Psoas muscle (tissue), 7 donors: ENCODE measurements at regions not wholly inside any gene's neighbourhood (a gene's known extent, or its start where the extent isn't known, plus 50 kb on each side); places are given as distances from the start of the nearest gene placed in this dataset.

Experiments used
- ATAC-seq, 4 donors: fragments of 200-7000 bp; cut with Tn5 transposase; one replicate each; pipeline ENCODE4 v1.9.1; 2020; ENCODE audit warnings: moderate library complexity in 3 of 4, mild to moderate bottlenecking in 2 of 4
- DNase-seq, 2 donors: peaks; one replicate each; pipeline ENCODE4 v3.0.0-alpha.2; 2020
- H3K27ac ChIP-seq: fragments of 200-600 bp; one replicate; pipeline ENCODE4 v1.8.0; 2022
- H3K27me3 ChIP-seq, 3 donors: fragments of 200-600 bp in 1 of 3; one replicate each; pipeline versions ENCODE4 v1.6.1 to v1.8.0; 2013 to 2022; ENCODE audit warnings: low read length in 2 of 3, mild to moderate bottlenecking in 2 of 3, moderate library complexity in 1 of 3; ENCODE audit not compliant: insufficient read depth in 3 of 3
- H3K36me3 ChIP-seq, 2 donors: fragments of 200-600 bp in 1 of 2; one replicate each; pipeline versions ENCODE4 v1.6.1 to v1.8.0; 2013 to 2022; ENCODE audit warnings: low read depth in 1 of 2, mild to moderate bottlenecking in 1 of 2, moderate library complexity in 1 of 2; ENCODE audit not compliant: insufficient read depth in 1 of 2
- H3K4me1 ChIP-seq: fragments of 200-600 bp; one replicate; pipeline ENCODE4 v1.8.0; 2022
- H3K4me3 ChIP-seq: fragments of 200-600 bp; one replicate; pipeline ENCODE4 v1.8.0; 2022; ENCODE audit warnings: mild to moderate bottlenecking
- H3K9me3 ChIP-seq: fragments of 200-600 bp; one replicate; pipeline ENCODE4 v1.8.0; 2022
- CTCF ChIP-seq: fragments of 200-600 bp; IDR thresholded peaks from one replicate; pipeline ENCODE4 v1.8.0; 2022; ENCODE audit warnings: antibody characterized with exemption
- WGBS, 3 donors: extraction: QIAGEN DNeasy Blood & Tissue Kit; methylation state at CpG; one replicate each; pipeline versions ENCODE4 v1.1.6 to v1.1.7; 2013; 5-methylcytosine and 5-hydroxymethylcytosine counted together
- intact Hi-C, 2 donors: fragments of 100-400 bp; cut with DNase I; formaldehyde crosslinking; loops; one replicate each; pipeline versions ENCODE4 v1.11.0 to v1.14.2; 2022
- donor health status: healthy with polysubstance abuse.
- donor health status: DM: no; HTN: no; CAD: no; lungs with moderate emphysema.
- donor health status: Bipolar disorder and iron deficiency.
- donor health status: healthy.
- donor health status: DM: yes; HTN: yes; CAD: no.
- donor health status: DM: no; HTN: no; CAD: no.
- donor health status: DM: yes; HTN: yes; CAD: no.

- no peaks in the 10 kb centered on the region for H3K27me3 ChIP-seq
- DNase-seq (no peak), ATAC-seq (no peak)
- TF ChIP-seq CTCF, result no peak
- no peaks in the 10 kb centered on the region for H3K9me3 ChIP-seq
- no peaks in the 10 kb centered on the region for H3K36me3 ChIP-seq
- H3K4me1 ChIP-seq, result no peaks in the 10 kb centered on the region
- intact Hi-C loops, result no loop called here
- H3K27ac ChIP-seq, result no peak overlapping the region
- WGBS, 3 donors, result 72 to 80% (median 74%) methylated on average over 4 of the region's 4 CpGs
- no peak overlapping the region for H3K4me3 ChIP-seq
Observed at GRCh38 chr13:68509734-68510621, 1279.8 kb upstream of the PCDH9 start.

DNA sequence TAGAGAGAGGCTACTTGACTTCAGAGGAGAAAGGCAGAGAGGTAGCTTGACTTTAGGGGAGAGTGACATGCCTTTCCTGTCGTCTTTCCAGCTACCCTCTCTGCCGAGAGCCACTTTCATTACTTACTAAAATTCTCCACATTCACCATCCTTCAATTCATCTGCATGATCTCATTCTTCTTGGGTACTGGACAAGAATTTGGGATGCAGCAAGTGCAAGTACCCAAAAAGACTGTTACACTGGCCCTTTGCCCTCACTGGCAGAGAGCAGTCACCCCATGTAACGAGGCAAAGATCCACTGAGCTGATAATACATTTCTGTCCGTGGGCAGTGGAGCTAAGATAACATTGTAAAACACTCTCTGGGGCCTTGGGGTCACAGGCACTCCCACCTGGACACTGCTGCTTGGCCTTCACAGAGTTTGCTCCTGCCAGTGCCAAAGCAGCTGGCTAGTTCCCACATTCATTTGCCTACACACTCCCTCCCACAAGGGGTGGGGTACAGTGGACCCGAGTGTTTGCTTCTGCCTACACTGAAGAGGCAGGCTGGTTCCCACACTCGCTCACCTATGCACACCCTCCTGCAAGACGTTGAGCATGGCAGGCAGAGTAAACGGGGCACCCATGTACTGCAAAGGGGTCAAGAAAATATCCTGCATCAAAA, 1276.9 kb upstream of the PCDH9 start:
- 49 to 66% (median 53%) methylated on average over 8 of the region's 8 CpGs for WGBS, 3 donors
- Histone ChIP-seq H3K9me3 (no peaks in the 10 kb centered on the region), H3K36me3 (no peaks in the 10 kb centered on the region), H3K4me1 (no peaks in the 10 kb centered on the region), H3K27me3 (no peaks in the 10 kb centered on the region), H3K4me3 (no peak overlapping the region), H3K27ac (no peak overlapping the region)
- intact Hi-C loops, result no loop called here
- DNase-seq, result no peak
- TF ChIP-seq CTCF, result no peak
- ATAC-seq, result no peak

- H3K4me1 ChIP-seq, result no peaks in the 10 kb centered on the region
- no peak overlapping the region for H3K27ac ChIP-seq
- intact Hi-C loops, result no loop called here
- H3K36me3 ChIP-seq, result no peaks in the 10 kb centered on the region
- no peak for TF ChIP-seq CTCF
- no peaks in the 10 kb centered on the region for H3K9me3 ChIP-seq
- H3K27me3 ChIP-seq, result no peaks in the 10 kb centered on the region
- H3K4me3 ChIP-seq, result no peak overlapping the region
- DNase-seq (no peak), ATAC-seq (no peak)
- WGBS, 3 donors, result 66 to 73% (median 70%) methylated on average over 4 of the region's 4 CpGs
Observed at GRCh38 chr13:68490594-68490993, 1260.5 kb upstream of the PCDH9 start.

GRCh38 chr13:68481130-68481529, 1251.0 kb upstream of the PCDH9 start:
- H3K27ac ChIP-seq, result no peak overlapping the region
- DNase-seq, result no peak
- no peaks in the 10 kb centered on the region for H3K9me3 ChIP-seq
- WGBS, 3 donors, result 17 to 33% (median 19%) methylated on average over 2 of the region's 2 CpGs
- no peaks in the 10 kb centered on the region for H3K27me3 ChIP-seq
- ATAC-seq, result no peak
- TF ChIP-seq CTCF, result no peak
- H3K4me1 ChIP-seq, result no peaks in the 10 kb centered on the region
- no peaks in the 10 kb centered on the region for H3K36me3 ChIP-seq
- intact Hi-C loops, result no loop called here
- H3K4me3 ChIP-seq, result no peak overlapping the region
